T-cell (primary cell): ENCODE measurements at regions not wholly inside any gene's neighbourhood (a gene's known extent, or its start where the extent isn't known, plus 50 kb on each side); places are given as distances from the start of the nearest gene placed in this dataset.
"Not testable (repeated sequence)": the region's sequence is repeated elsewhere in the genome, so short reads cannot be mapped to it uniquely, and the experiment has no call there.

ENCODE experiments used
- ATAC-seq, 4 experiments: fragments of 200-7000 bp in 3 of 4; fragments of 150-1000 bp in 1 of 4; cut with Tn5 transposase; replicated peaks in 1 of 4; 1 replicate in 3 of 4; 2 replicates in 1 of 4; pipeline ENCODE4 v1.10.0; 2021; ENCODE audit warnings: moderate library complexity in 3 of 4, mild to moderate bottlenecking in 2 of 4, moderate number of reproducible peaks in 1 of 4
- CTCF ChIA-PET, 2 donors: fragments of 300-600 bp; sonication (Branson Sonifier 250); formaldehyde crosslinking; loops; one replicate each; lab custom pipeline; 2022; ENCODE audit warnings: antibody characterized with exemption in 2 of 2; lab: Charles Lee
- POLR2A ChIA-PET, 2 donors: fragments of 300-600 bp; sonication (Branson Sonifier 250); formaldehyde crosslinking; loops; one replicate each; lab custom pipeline; 2022; ENCODE audit warnings: antibody characterized with exemption in 2 of 2; lab: Charles Lee
- DNase-seq, 35 experiments: peaks; one replicate each; pipeline versions ENCODE4 v3.0.0 to v3.0.0-alpha.2; 2013 to 2023
- H3K27ac ChIP-seq: one replicate; pipeline ENCODE4 v1.5.1; 2013; ENCODE audit warnings: low read length
- H3K27me3 ChIP-seq, 2 experiments: replicated peaks in 1 of 2; 1 replicate in 1 of 2; 2 replicates in 1 of 2; pipeline versions ENCODE4 v1.6.1 to v1.7.0; 2013; ENCODE audit warnings: low read length in 1 of 2, mixed read lengths in 1 of 2; ENCODE audit not compliant: control insufficient read depth in 2 of 2, insufficient read depth in 2 of 2; ENCODE audit errors: extremely low read depth in 1 of 2
- H3K36me3 ChIP-seq, 2 donors: 1 replicate in 1 of 2; 2 replicates in 1 of 2; pipeline versions ENCODE4 v1.6.1 to v1.7.0; 2013; ENCODE audit warnings: low read length in 1 of 2; ENCODE audit not compliant: control insufficient read depth in 2 of 2, insufficient read depth in 1 of 2; ENCODE audit errors: extremely low read depth in 1 of 2
- H3K4me1 ChIP-seq, 2 experiments: 1 replicate in 1 of 2; 2 replicates in 1 of 2; pipeline versions ENCODE4 v1.6.1 to v1.7.0; 2013; ENCODE audit warnings: low read length in 2 of 2, mixed read lengths in 1 of 2; ENCODE audit not compliant: insufficient read depth in 2 of 2, control insufficient read depth in 1 of 2; ENCODE audit errors: extremely low read depth in 1 of 2
- H3K4me3 ChIP-seq, 2 donors: 1 replicate in 1 of 2; 2 replicates in 1 of 2; pipeline versions ENCODE4 v1.5.1 to v1.7.0; 2013; ENCODE audit warnings: mild to moderate bottlenecking in 2 of 2, low read length in 1 of 2, moderate library complexity in 1 of 2; ENCODE audit not compliant: control insufficient read depth in 1 of 2; ENCODE audit errors: extremely low read depth in 1 of 2
- H3K9me3 ChIP-seq: 2 replicates; pipeline ENCODE4 v1.7.0; 2013
- H3K27ac Mint-ChIP-seq, 2 donors: one replicate each; pipeline ENCODE4 v1.8.0; 2020 to 2021; ENCODE audit warnings: mild to moderate bottlenecking in 2 of 2, mixed read lengths in 2 of 2
- H3K27me3 Mint-ChIP-seq, 2 donors: one replicate each; pipeline ENCODE4 v1.8.0; 2021 to 2022; ENCODE audit warnings: mixed read lengths in 2 of 2
- H3K36me3 Mint-ChIP-seq: one replicate; pipeline ENCODE4 v1.8.0; 2021; ENCODE audit warnings: mixed read lengths
- H3K4me1 Mint-ChIP-seq, 3 donors: one replicate each; pipeline ENCODE4 v1.8.0; 2020 to 2022; ENCODE audit warnings: mixed read lengths in 3 of 3, mild to moderate bottlenecking in 1 of 3
- H3K4me3 Mint-ChIP-seq, 3 donors: one replicate each; pipeline ENCODE4 v1.8.0; 2020 to 2022; ENCODE audit warnings: mild to moderate bottlenecking in 3 of 3, mixed read lengths in 3 of 3, moderate library complexity in 3 of 3
- H3K9me3 Mint-ChIP-seq, 3 donors: one replicate each; pipeline ENCODE4 v1.8.0; 2020 to 2022; ENCODE audit warnings: mixed read lengths in 3 of 3
- WGBS: methylation state at CpG from one replicate; pipeline ENCODE4 v1.1.5; 2013; ENCODE audit warnings: missing lambda C conversion rate; ENCODE audit not compliant: insufficient coverage; 5-methylcytosine and 5-hydroxymethylcytosine counted together

GRCh38 chr16:73399997-73400396 lies 352.1 kb upstream of the ZFHX3 start:
- ATAC-seq (no peak), DNase-seq (no peak)
- Histone ChIP-seq H3K9me3 (no peaks in the 10 kb centered on the region), H3K4me3 (no peak overlapping the region), H3K27ac (no peak overlapping the region), H3K36me3 (no peaks in the 10 kb centered on the region), H3K27me3 (no peaks in the 10 kb centered on the region), H3K4me1 (no peaks in the 10 kb centered on the region)
- Mint-ChIP-seq H3K27me3 (peaks cover 1 to 8% of the 10 kb centered on the region in 2 donors), H3K36me3 (no peaks in the 10 kb centered on the region), H3K27ac (no peak overlapping the region), H3K4me3 (no peak overlapping the region), H3K4me1 (no peaks in the 10 kb centered on the region), H3K9me3 (peaks cover 0 to 10% (median 5%) of the 10 kb centered on the region in 3 donors)
- POLR2A ChIA-PET, result no interaction called here
- CTCF ChIA-PET, result no interaction called here
- WGBS, result no CpG with 5 or more reads among the region's 5 CpGs

GRCh38 chr16:73399486-73399885 lies 351.6 kb upstream of the ZFHX3 start:
- peaks cover 0 to 10% (median 5%) of the 10 kb centered on the region in 3 donors for H3K9me3 Mint-ChIP-seq
- Histone ChIP-seq H3K27me3 (no peaks in the 10 kb centered on the region), H3K9me3 (no peaks in the 10 kb centered on the region), H3K36me3 (no peaks in the 10 kb centered on the region), H3K27ac (no peak overlapping the region), H3K4me1 (no peaks in the 10 kb centered on the region), H3K4me3 (no peak overlapping the region)
- peaks cover 1 to 8% of the 10 kb centered on the region in 2 donors for H3K27me3 Mint-ChIP-seq
- H3K4me3 Mint-ChIP-seq, result no peak overlapping the region
- ATAC-seq, result no peak
- H3K4me1 Mint-ChIP-seq, result no peaks in the 10 kb centered on the region
- POLR2A ChIA-PET, result no interaction called here
- CTCF ChIA-PET, result no interaction called here
- no peak for DNase-seq
- WGBS, result 100% methylated on average over 2 of the region's 5 CpGs
- H3K36me3 Mint-ChIP-seq, result no peaks in the 10 kb centered on the region
- H3K27ac Mint-ChIP-seq, result no peak overlapping the region

GRCh38 chr16:73398604-73399003 lies 350.7 kb upstream of the ZFHX3 start:
- H3K4me1 Mint-ChIP-seq, H3K36me3 Mint-ChIP-seq, H3K4me3 ChIP-seq, H3K27ac ChIP-seq, DNase-seq, H3K27ac Mint-ChIP-seq, CTCF ChIA-PET, H3K27me3 Mint-ChIP-seq, POLR2A ChIA-PET, H3K4me3 Mint-ChIP-seq, H3K9me3 Mint-ChIP-seq, H3K4me1 ChIP-seq, H3K36me3 ChIP-seq, H3K9me3 ChIP-seq, ATAC-seq, H3K27me3 ChIP-seq: not testable (repeated sequence)
- WGBS, result no CpG with 5 or more reads among the region's 1 CpG

GRCh38 chr16:73396556-73396955 lies 348.6 kb upstream of the ZFHX3 start:
- ATAC-seq, result no peak
- 100% methylated on average over 1 of the region's 3 CpGs for WGBS
- no peaks in the 10 kb centered on the region for H3K4me1 Mint-ChIP-seq
- ChIA-PET CTCF (no interaction called here), POLR2A (no interaction called here)
- Histone ChIP-seq H3K9me3 (no peaks in the 10 kb centered on the region), H3K4me1 (no peaks in the 10 kb centered on the region), H3K4me3 (no peak overlapping the region), H3K27me3 (no peaks in the 10 kb centered on the region), H3K27ac (no peak overlapping the region), H3K36me3 (no peaks in the 10 kb centered on the region)
- no peaks in the 10 kb centered on the region for H3K36me3 Mint-ChIP-seq
- no peak overlapping the region for H3K27ac Mint-ChIP-seq
- no peak for DNase-seq
- peaks cover 0 to 6% (median 5%) of the 10 kb centered on the region in 3 donors for H3K9me3 Mint-ChIP-seq
- H3K4me3 Mint-ChIP-seq, result no peak overlapping the region
- peaks cover 0 to 5% of the 10 kb centered on the region in 2 donors for H3K27me3 Mint-ChIP-seq

- ChIA-PET CTCF (no interaction called here), POLR2A (no interaction called here)
- Histone ChIP-seq H3K4me3 (no peak overlapping the region), H3K4me1 (no peaks in the 10 kb centered on the region), H3K27me3 (no peaks in the 10 kb centered on the region), H3K36me3 (no peaks in the 10 kb centered on the region), H3K27ac (no peak overlapping the region), H3K9me3 (no peaks in the 10 kb centered on the region)
- no peaks in the 10 kb centered on the region for H3K4me1 Mint-ChIP-seq
- 94% methylated on average over 5 of the region's 6 CpGs for WGBS
- no peak for DNase-seq
- H3K27me3 Mint-ChIP-seq, result no peaks in the 10 kb centered on the region
- no peaks in the 10 kb centered on the region for H3K36me3 Mint-ChIP-seq
- ATAC-seq, result no peak
- no peak overlapping the region for H3K27ac Mint-ChIP-seq
- H3K4me3 Mint-ChIP-seq, result no peak overlapping the region
- H3K9me3 Mint-ChIP-seq, result peaks cover 0 to 4% (median 0%) of the 10 kb centered on the region in 3 donors
These were observed 343.0 kb upstream of the ZFHX3 start for GRCh38 chr16:73390936-73391335.

GRCh38 chr16:73390491-73390890 lies 342.6 kb upstream of the ZFHX3 start:
- Histone ChIP-seq H3K27ac (no peak overlapping the region), H3K36me3 (no peaks in the 10 kb centered on the region), H3K4me1 (no peaks in the 10 kb centered on the region), H3K4me3 (no peak overlapping the region), H3K27me3 (no peaks in the 10 kb centered on the region), H3K9me3 (no peaks in the 10 kb centered on the region)
- no peak for DNase-seq
- Mint-ChIP-seq H3K4me3 (no peak overlapping the region), H3K36me3 (no peaks in the 10 kb centered on the region), H3K4me1 (no peaks in the 10 kb centered on the region), H3K27me3 (no peaks in the 10 kb centered on the region), H3K27ac (no peak overlapping the region), H3K9me3 (peaks cover 0 to 4% (median 0%) of the 10 kb centered on the region in 3 donors)
- ChIA-PET POLR2A (no interaction called here), CTCF (no interaction called here)
- WGBS, result no CpG with 5 or more reads among the region's 5 CpGs
- ATAC-seq, result no peak

GRCh38 chr16:73389085-73389484 lies 341.2 kb upstream of the ZFHX3 start:
- Histone ChIP-seq H3K9me3 (no peaks in the 10 kb centered on the region), H3K36me3 (no peaks in the 10 kb centered on the region), H3K27me3 (no peaks in the 10 kb centered on the region), H3K27ac (no peak overlapping the region), H3K4me1 (no peaks in the 10 kb centered on the region), H3K4me3 (no peak overlapping the region)
- Mint-ChIP-seq H3K27ac (no peak overlapping the region), H3K9me3 (peaks cover 0 to 4% (median 0%) of the 10 kb centered on the region in 3 donors), H3K36me3 (no peaks in the 10 kb centered on the region), H3K27me3 (no peaks in the 10 kb centered on the region), H3K4me3 (no peak overlapping the region), H3K4me1 (no peaks in the 10 kb centered on the region)
- ATAC-seq (no peak), DNase-seq (no peak)
- 73% methylated on average over 6 of the region's 6 CpGs for WGBS
- ChIA-PET CTCF (no interaction called here), POLR2A (no interaction called here)
